ENCODE measurements at regions not wholly inside any gene's neighbourhood (a gene's known extent, or its start where the extent isn't known, plus 50 kb on each side); places are given as distances from the start of the nearest gene placed in this dataset.
"Not testable (repeated sequence)": the region's sequence is repeated elsewhere in the genome, so short reads cannot be mapped to it uniquely, and the experiment has no call there.

DNA sequence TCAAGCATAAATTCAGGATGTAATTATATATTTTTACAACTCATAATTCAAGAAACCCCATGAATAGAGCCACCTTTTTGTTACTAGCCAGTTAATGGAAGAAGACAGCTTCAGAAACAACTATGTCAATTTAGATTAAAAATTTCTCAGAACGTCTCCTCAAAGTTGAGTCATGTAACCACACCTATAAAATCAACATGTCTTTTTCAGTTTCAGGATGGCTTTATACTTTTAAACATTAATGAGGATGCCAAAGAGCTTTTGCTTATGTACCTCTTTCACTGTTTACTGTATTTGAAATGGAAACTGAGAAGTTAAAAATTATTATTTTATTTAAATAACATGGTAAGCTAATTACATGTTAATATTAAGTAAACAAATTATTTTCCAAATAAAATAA lies 280.1 kb downstream of the PTH2R start:
- POLR2A ChIA-PET: interaction anchor here (0.6 kb wide), 1 partner anchor 83 kb away, joined by 3 read pairs; no protein-coding TSS in a partner anchor
- ATAC-seq (ENCODE audit: poor library complexity) (no peak), DNase-seq (no peak)
- no peaks in the 10 kb centered on the region for H3K4me1 ChIP-seq (ENCODE audit: insufficient read depth, low read length)
- no peak overlapping the region for H3K4me3 Mint-ChIP-seq
- peaks cover 0 to 9% of the 10 kb centered on the region in 2 experiments for H3K9me3 ChIP-seq (ENCODE audit: control insufficient read depth in 1 of 2, insufficient read depth in 1 of 2, low read length in 2 of 2)
- no peak overlapping the region for H3K4me3 ChIP-seq (ENCODE audit: low read length)
- no peaks in the 10 kb centered on the region for H3K27me3 Mint-ChIP-seq
- no peaks in the 10 kb centered on the region for H3K36me3 ChIP-seq (ENCODE audit: insufficient read depth, low read length)
- no peak overlapping the region for H3K27ac Mint-ChIP-seq
- intact Hi-C loops (cut with DNase I, micrococcal nuclease): no loop called here
- H3K4me1 Mint-ChIP-seq (ENCODE audit: low read depth): no peaks in the 10 kb centered on the region
- H3K27ac ChIP-seq (ENCODE audit: low read depth in 1 of 2, low read length in 2 of 2): no peak overlapping the region
- no peaks in the 10 kb centered on the region for H3K36me3 Mint-ChIP-seq (ENCODE audit: low read depth)
- H3K9me3 Mint-ChIP-seq: peaks cover 7% of the 10 kb centered on the region
- TF ChIP-seq, protein P1, sequence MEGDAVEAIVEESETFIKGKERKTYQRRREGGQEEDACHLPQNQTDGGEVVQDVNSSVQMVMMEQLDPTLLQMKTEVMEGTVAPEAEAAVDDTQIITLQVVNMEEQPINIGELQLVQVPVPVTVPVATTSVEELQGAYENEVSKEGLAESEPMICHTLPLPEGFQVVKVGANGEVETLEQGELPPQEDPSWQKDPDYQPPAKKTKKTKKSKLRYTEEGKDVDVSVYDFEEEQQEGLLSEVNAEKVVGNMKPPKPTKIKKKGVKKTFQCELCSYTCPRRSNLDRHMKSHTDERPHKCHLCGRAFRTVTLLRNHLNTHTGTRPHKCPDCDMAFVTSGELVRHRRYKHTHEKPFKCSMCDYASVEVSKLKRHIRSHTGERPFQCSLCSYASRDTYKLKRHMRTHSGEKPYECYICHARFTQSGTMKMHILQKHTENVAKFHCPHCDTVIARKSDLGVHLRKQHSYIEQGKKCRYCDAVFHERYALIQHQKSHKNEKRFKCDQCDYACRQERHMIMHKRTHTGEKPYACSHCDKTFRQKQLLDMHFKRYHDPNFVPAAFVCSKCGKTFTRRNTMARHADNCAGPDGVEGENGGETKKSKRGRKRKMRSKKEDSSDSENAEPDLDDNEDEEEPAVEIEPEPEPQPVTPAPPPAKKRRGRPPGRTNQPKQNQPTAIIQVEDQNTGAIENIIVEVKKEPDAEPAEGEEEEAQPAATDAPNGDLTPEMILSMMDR (IDR thresholded peaks at IDR 0.05): no peak
- no peaks in the 10 kb centered on the region for H3K27me3 ChIP-seq (ENCODE audit: control insufficient read depth in 1 of 2, insufficient read depth in 2 of 2, low read length in 2 of 2)
- CTCF ChIA-PET: no interaction called here

DNA sequence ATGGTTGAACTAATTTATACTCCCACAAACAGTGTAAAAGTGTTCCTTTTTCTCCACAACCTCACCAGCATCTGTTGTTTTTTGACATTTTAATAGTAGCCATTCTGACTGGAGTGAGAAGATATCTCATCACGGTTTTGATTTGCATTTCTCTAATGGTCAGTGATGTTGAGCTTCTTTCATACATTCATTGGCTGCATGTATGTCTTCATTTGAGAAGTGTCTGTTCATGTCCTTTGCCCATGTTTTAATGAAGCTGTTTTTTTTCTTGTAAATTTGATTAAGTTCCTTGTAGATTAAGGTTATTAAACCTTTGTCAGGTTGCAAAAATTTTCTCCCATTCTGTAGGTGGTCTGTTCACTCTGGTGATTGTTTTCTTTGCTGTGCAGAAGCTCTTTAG lies 281.1 kb downstream of the PTH2R start:
- CTCF ChIA-PET; DNase-seq; H3K9me3 Mint-ChIP-seq; H3K4me1 Mint-ChIP-seq (ENCODE audit: low read depth); POLR2A ChIA-PET; intact Hi-C loops (cut with DNase I, micrococcal nuclease); H3K4me1 ChIP-seq (ENCODE audit: insufficient read depth, low read length); H3K36me3 Mint-ChIP-seq (ENCODE audit: low read depth); H3K27me3 ChIP-seq (ENCODE audit: control insufficient read depth in 1 of 2, insufficient read depth in 2 of 2, low read length in 2 of 2); H3K27ac ChIP-seq (ENCODE audit: low read depth in 1 of 2, low read length in 2 of 2); H3K9me3 ChIP-seq (ENCODE audit: control insufficient read depth in 1 of 2, insufficient read depth in 1 of 2, low read length in 2 of 2); H3K4me3 Mint-ChIP-seq; ATAC-seq (ENCODE audit: poor library complexity); H3K4me3 ChIP-seq (ENCODE audit: low read length); H3K27me3 Mint-ChIP-seq; H3K27ac Mint-ChIP-seq; H3K36me3 ChIP-seq (ENCODE audit: insufficient read depth, low read length): not testable (repeated sequence)

DNA sequence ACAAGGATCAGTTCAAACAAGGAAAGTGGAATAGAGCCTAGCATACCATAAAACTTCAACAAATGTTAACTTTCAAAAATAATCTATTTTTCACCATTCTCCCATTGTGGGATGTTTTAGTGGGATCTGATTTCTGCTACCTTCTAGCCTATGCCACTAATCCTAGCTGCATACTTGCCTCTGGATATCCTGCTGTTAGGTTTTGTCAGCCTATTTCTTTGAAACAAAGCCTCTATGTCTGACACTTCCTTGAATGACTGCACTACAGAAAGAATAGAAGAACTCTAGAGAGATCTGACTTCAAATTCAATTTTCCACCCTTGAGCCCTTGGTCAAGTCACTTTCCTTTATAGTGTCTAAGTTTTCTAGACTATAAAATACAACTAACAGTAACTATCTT lies 291.5 kb downstream of the PTH2R start:
- H3K27ac Mint-ChIP-seq: no peak overlapping the region
- TF ChIP-seq, protein P1 (IDR thresholded peaks at IDR 0.05): no peak
- no peaks in the 10 kb centered on the region for H3K4me1 Mint-ChIP-seq (ENCODE audit: low read depth)
- H3K36me3 ChIP-seq (ENCODE audit: insufficient read depth, low read length): no peaks in the 10 kb centered on the region
- no peaks in the 10 kb centered on the region for H3K36me3 Mint-ChIP-seq (ENCODE audit: low read depth)
- no peak overlapping the region for H3K4me3 ChIP-seq (ENCODE audit: low read length)
- intact Hi-C loops (cut with DNase I, micrococcal nuclease): no loop called here
- H3K27ac ChIP-seq (ENCODE audit: low read depth in 1 of 2, low read length in 2 of 2): no peak overlapping the region
- ATAC-seq (ENCODE audit: poor library complexity) (no peak), DNase-seq (no peak)
- ChIA-PET POLR2A (no interaction called here), CTCF (no interaction called here)
- no peak overlapping the region for H3K4me3 Mint-ChIP-seq
- no peaks in the 10 kb centered on the region for H3K27me3 ChIP-seq (ENCODE audit: control insufficient read depth in 1 of 2, insufficient read depth in 2 of 2, low read length in 2 of 2)
- H3K9me3 ChIP-seq (ENCODE audit: control insufficient read depth in 1 of 2, insufficient read depth in 1 of 2, low read length in 2 of 2): no peaks in the 10 kb centered on the region
- no peaks in the 10 kb centered on the region for H3K27me3 Mint-ChIP-seq
- H3K4me1 ChIP-seq (ENCODE audit: insufficient read depth, low read length): no peaks in the 10 kb centered on the region
- H3K9me3 Mint-ChIP-seq: no peaks in the 10 kb centered on the region

DNA sequence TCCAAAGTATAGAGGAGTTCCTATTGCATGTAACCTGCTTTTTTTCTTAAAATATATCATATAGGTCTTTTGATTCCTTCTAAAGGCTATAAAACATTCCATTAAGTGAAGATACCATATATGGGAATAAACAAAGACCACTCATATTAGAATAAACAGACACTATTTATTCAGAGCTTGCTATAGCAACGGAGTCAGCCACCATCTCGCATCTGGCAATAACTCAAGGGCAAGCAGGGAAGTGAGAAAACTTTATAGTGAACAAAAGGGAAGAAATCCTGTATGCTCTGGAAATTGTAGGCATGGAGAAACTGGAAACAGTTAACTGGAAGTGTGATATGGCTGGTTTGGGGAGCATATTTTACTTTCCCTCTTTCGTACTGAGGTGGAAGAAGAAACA lies 301.9 kb downstream of the PTH2R start:
- intact Hi-C loops (cut with DNase I, micrococcal nuclease): no loop called here
- Mint-ChIP-seq H3K27me3 (no peaks in the 10 kb centered on the region), H3K27ac (no peak overlapping the region), H3K4me1 (ENCODE audit: low read depth) (no peaks in the 10 kb centered on the region), H3K9me3 (no peaks in the 10 kb centered on the region), H3K36me3 (ENCODE audit: low read depth) (no peaks in the 10 kb centered on the region), H3K4me3 (no peak overlapping the region)
- H3K9me3 ChIP-seq (ENCODE audit: control insufficient read depth in 1 of 2, insufficient read depth in 1 of 2, low read length in 2 of 2): no peaks in the 10 kb centered on the region
- ChIA-PET POLR2A (no interaction called here), CTCF (no interaction called here)
- DNase-seq: no peak
- ATAC-seq (ENCODE audit: poor library complexity): no peak
- no peak overlapping the region for H3K4me3 ChIP-seq (ENCODE audit: low read length)
- TF ChIP-seq, protein P1 (IDR thresholded peaks at IDR 0.05): no peak
- H3K27me3 ChIP-seq (ENCODE audit: control insufficient read depth in 1 of 2, insufficient read depth in 2 of 2, low read length in 2 of 2): no peaks in the 10 kb centered on the region
- no peaks in the 10 kb centered on the region for H3K36me3 ChIP-seq (ENCODE audit: insufficient read depth, low read length)
- H3K27ac ChIP-seq (ENCODE audit: low read depth in 1 of 2, low read length in 2 of 2): no peak overlapping the region
- H3K4me1 ChIP-seq (ENCODE audit: insufficient read depth, low read length): no peaks in the 10 kb centered on the region

Measured in CD4-positive, alpha-beta T cell (primary cell).